ENCODE measurements at regions not wholly inside any gene's neighbourhood (a gene's known extent, or its start where the extent isn't known, plus 50 kb on each side); places are given as distances from the start of the nearest gene placed in this dataset.

DNA sequence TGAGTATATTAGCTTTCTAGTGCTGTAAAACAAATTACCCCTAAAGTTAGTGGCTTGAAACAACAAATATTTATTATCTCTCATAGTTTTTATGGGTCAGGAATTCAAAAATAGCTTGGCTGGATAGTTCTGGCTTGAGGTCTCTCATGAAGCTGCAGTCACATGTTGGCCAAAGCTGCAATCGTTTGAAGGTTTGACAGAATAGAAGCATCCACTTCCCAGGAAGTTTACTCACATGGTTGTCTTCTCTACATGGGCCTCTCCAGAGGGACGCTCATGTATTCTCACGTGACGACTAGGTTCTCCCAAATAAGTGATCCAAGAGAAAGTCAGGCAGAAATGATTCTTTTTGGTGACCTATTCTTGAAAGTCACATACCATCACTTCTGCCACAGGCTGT, 99.1 kb downstream of the NIBAN1 start (continued):
- no peak for TF ChIP-seq PRDM15 (CRISPR knock-in tag; IDR thresholded peaks at IDR 0.05)
- no peak for TF ChIP-seq CDX4 (CRISPR knock-in tag; IDR thresholded peaks at IDR 0.05; ENCODE audit: borderline replicate concordance)
- TF ChIP-seq TP53 (CRISPR knock-in tag; IDR thresholded peaks at IDR 0.05): no peak
- TF ChIP-seq, protein P1, sequence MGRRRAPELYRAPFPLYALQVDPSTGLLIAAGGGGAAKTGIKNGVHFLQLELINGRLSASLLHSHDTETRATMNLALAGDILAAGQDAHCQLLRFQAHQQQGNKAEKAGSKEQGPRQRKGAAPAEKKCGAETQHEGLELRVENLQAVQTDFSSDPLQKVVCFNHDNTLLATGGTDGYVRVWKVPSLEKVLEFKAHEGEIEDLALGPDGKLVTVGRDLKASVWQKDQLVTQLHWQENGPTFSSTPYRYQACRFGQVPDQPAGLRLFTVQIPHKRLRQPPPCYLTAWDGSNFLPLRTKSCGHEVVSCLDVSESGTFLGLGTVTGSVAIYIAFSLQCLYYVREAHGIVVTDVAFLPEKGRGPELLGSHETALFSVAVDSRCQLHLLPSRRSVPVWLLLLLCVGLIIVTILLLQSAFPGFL (CRISPR knock-in tag; IDR thresholded peaks at IDR 0.05; ENCODE audit: borderline replicate concordance): no peak

DNA sequence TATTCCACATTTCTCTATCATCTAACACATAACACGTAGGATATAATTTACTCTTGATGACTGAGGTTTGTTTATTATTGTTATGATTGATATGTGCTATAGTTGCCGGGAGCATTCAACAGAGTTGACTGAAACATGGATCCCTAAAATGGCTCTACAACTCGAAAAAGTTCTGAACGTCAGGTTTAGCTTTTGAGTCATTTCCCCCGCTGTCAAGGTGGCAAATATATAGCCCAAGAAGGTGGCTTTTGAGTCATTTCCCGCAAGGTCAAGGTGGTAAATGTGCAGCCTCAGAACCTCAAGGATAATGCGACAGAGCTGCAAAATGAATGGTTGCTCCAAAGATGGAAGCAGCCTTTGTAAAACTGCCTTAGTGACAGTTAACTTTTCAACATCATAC, 104.0 kb downstream of the NIBAN1 start:
- ATAC-seq: no peak
- Mint-ChIP-seq H3K9me3 (peaks cover 7% of the 10 kb centered on the region), H3K36me3 (no peaks in the 10 kb centered on the region)

DNA sequence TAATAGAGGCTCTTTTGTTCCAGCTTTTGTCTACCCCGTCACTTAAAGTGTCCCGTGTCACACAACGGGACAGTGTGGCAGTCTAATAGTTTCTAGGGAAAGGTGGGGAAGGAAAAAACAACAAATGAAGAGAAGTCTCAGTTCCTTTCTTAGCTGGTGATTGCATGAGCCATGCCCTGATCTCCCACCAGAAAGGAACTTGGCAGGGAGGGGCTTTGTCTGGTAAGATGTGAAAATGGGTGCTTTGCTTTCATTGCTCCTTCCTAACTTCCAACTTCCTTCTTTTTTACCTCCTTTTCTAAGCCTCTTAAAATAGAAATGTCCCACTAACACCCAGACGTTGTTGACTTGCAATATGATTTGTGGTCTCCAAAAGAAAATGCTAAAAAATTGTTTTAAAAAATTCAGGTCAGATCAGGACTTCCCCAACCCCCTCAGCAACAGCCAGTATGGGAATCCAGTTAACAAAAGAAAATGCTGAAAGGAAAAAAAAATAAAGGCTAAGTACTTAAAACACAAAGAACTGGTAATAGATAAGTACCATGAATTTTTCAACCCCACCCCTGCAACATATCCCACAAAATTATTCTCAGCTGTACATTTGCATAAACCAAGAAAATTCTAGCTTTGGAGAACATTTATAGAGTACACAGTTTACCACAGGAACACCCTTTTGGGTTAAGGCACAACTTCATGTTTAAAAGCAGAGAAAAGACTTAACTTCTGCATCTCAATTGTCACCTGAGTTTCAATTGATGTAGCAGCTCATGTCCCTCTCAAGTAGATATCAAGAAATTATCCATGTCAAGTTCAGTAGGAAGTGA, 106.2 kb downstream of the NIBAN1 start:
- Mint-ChIP-seq H3K27me3 (ENCODE audit: low read depth) (no peaks in the 10 kb centered on the region), H3K9me3 (peaks cover 1% of the 10 kb centered on the region), H3K4me1 (peaks cover 8% of the 10 kb centered on the region), H3K36me3 (no peaks in the 10 kb centered on the region), H3K27ac (no peak overlapping the region), H3K4me3 (no peak overlapping the region)
- DNase-seq (ENCODE audit: low spot score): no peak
- ATAC-seq: no peak
- POLR2A ChIA-PET: no interaction called here
- CTCF ChIA-PET: no interaction called here
- TF ChIP-seq ZNF317 (CRISPR knock-in tag; IDR thresholded peaks at IDR 0.05; ENCODE audit: borderline replicate concordance, low read depth) (no peak), FOXJ3 (CRISPR knock-in tag; IDR thresholded peaks at IDR 0.05; ENCODE audit: borderline replicate concordance) (no peak), TCF7 (CRISPR knock-in tag; IDR thresholded peaks at IDR 0.05; ENCODE audit: low read depth) (no peak), ESRRA (CRISPR knock-in tag; IDR thresholded peaks at IDR 0.05; ENCODE audit: borderline replicate concordance) (no peak), MAX (CRISPR knock-in tag; IDR thresholded peaks at IDR 0.05) (no peak), NFE2L1 (CRISPR knock-in tag; IDR thresholded peaks at IDR 0.05) (no peak), ZNF425 (CRISPR knock-in tag; conservative IDR thresholded peaks at IDR 0.05) (no peak), CREB1 (CRISPR knock-in tag; IDR thresholded peaks at IDR 0.05) (no peak)
- TF ChIP-seq, protein P1 (CRISPR knock-in tag; IDR thresholded peaks at IDR 0.05; ENCODE audit: borderline replicate concordance): no peak

More for the DNA sequence above, 104.0 kb downstream of the NIBAN1 start:
- ChIA-PET POLR2A (no interaction called here), CTCF (no interaction called here)
- H3K27me3 Mint-ChIP-seq (ENCODE audit: low read depth): no peaks in the 10 kb centered on the region
- TF ChIP-seq IRF2 (CRISPR knock-in tag; IDR thresholded peaks at IDR 0.05; ENCODE audit: borderline replicate concordance, low read depth): no peak
- no peak for TF ChIP-seq ZNF396 (CRISPR knock-in tag; IDR thresholded peaks at IDR 0.05; ENCODE audit: borderline replicate concordance)
- TF ChIP-seq ZNF317 (CRISPR knock-in tag; IDR thresholded peaks at IDR 0.05; ENCODE audit: borderline replicate concordance, low read depth): no peak
- TF ChIP-seq ESRRA (CRISPR knock-in tag; IDR thresholded peaks at IDR 0.05; ENCODE audit: borderline replicate concordance): no peak
- TF ChIP-seq, protein P2, sequence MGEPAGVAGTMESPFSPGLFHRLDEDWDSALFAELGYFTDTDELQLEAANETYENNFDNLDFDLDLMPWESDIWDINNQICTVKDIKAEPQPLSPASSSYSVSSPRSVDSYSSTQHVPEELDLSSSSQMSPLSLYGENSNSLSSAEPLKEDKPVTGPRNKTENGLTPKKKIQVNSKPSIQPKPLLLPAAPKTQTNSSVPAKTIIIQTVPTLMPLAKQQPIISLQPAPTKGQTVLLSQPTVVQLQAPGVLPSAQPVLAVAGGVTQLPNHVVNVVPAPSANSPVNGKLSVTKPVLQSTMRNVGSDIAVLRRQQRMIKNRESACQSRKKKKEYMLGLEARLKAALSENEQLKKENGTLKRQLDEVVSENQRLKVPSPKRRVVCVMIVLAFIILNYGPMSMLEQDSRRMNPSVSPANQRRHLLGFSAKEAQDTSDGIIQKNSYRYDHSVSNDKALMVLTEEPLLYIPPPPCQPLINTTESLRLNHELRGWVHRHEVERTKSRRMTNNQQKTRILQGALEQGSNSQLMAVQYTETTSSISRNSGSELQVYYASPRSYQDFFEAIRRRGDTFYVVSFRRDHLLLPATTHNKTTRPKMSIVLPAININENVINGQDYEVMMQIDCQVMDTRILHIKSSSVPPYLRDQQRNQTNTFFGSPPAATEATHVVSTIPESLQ (CRISPR knock-in tag; IDR thresholded peaks at IDR 0.05): no peak
- TF ChIP-seq, protein P3, sequence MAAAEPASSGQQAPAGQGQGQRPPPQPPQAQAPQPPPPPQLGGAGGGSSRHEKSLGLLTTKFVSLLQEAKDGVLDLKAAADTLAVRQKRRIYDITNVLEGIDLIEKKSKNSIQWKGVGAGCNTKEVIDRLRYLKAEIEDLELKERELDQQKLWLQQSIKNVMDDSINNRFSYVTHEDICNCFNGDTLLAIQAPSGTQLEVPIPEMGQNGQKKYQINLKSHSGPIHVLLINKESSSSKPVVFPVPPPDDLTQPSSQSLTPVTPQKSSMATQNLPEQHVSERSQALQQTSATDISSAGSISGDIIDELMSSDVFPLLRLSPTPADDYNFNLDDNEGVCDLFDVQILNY (CRISPR knock-in tag; IDR thresholded peaks at IDR 0.05): no peak
- TF ChIP-seq ETV6 (CRISPR knock-in tag; IDR thresholded peaks at IDR 0.05): no peak
- TF ChIP-seq ZNF138 (CRISPR knock-in tag; conservative IDR thresholded peaks at IDR 0.05): no peak
- TF ChIP-seq CREB1 (CRISPR knock-in tag; IDR thresholded peaks at IDR 0.05): no peak
- H3K27ac Mint-ChIP-seq: no peak overlapping the region
- no peak overlapping the region for H3K4me3 Mint-ChIP-seq
- peaks cover 8% of the 10 kb centered on the region for H3K4me1 Mint-ChIP-seq
- no peak for DNase-seq (ENCODE audit: low spot score)

Data from WTC11 (cell line).